H9 (cell line): ENCODE measurements at regions not wholly inside any gene's neighbourhood (a gene's known extent, or its start where the extent isn't known, plus 50 kb on each side); places are given as distances from the start of the nearest gene placed in this dataset.

Experiments
- DNase-seq: peaks from one replicate; pipeline ENCODE4 v3.0.0-alpha.2; 2017
- H2AFZ ChIP-seq: one replicate; pipeline ENCODE4 v1.6.1; 2013; ENCODE audit warnings: mild to moderate bottlenecking, low read length, control low read depth, moderate library complexity
- H2AK5ac ChIP-seq: 2 replicates; pipeline ENCODE4 v1.6.1; 2013; ENCODE audit warnings: low read length, control low read depth, mixed read lengths; ENCODE audit not compliant: insufficient read length
- H2BK120ac ChIP-seq: one replicate; pipeline ENCODE4 v1.6.1; 2013; ENCODE audit warnings: low read depth, mild to moderate bottlenecking, low read length, control low read depth, inconsistent platforms; ENCODE audit not compliant: poor library complexity, severe bottlenecking
- H2BK12ac ChIP-seq: 2 replicates; pipeline ENCODE4 v1.6.1; 2013; ENCODE audit warnings: low read length, control low read depth, mixed read lengths, low read depth; ENCODE audit not compliant: insufficient read length
- H2BK15ac ChIP-seq: 2 replicates; pipeline ENCODE4 v1.6.1; 2013; ENCODE audit warnings: low read depth, low read length, control low read depth
- H2BK20ac ChIP-seq: one replicate; pipeline ENCODE4 v1.6.1; 2013; ENCODE audit warnings: low read depth, mild to moderate bottlenecking, low read length, control low read depth, inconsistent platforms; ENCODE audit not compliant: poor library complexity, severe bottlenecking
- H2BK5ac ChIP-seq: 2 replicates; pipeline ENCODE4 v1.6.1; 2013; ENCODE audit warnings: low read length, control low read depth, mixed read lengths; ENCODE audit not compliant: insufficient read length
- H3K14ac ChIP-seq: 2 replicates; pipeline ENCODE4 v1.6.1; 2013; ENCODE audit warnings: low read length, control low read depth; ENCODE audit not compliant: insufficient read depth
- H3K18ac ChIP-seq: 2 replicates; pipeline ENCODE4 v1.6.1; 2013; ENCODE audit warnings: low read depth, mild to moderate bottlenecking, mixed read lengths, low read length, control low read depth; ENCODE audit not compliant: insufficient read length
- H3K23ac ChIP-seq: 2 replicates; pipeline ENCODE4 v1.6.1; 2013; ENCODE audit warnings: low read length, control low read depth, mixed read lengths, low read depth; ENCODE audit not compliant: insufficient read length
- H3K23me2 ChIP-seq: 2 replicates; pipeline ENCODE4 v1.6.1; 2013; ENCODE audit warnings: low read depth, mild to moderate bottlenecking, mixed read lengths, low read length, control low read depth; ENCODE audit not compliant: insufficient read length, poor library complexity, severe bottlenecking
- H3K27ac ChIP-seq: 2 replicates; pipeline ENCODE4 v1.5.1; 2013; ENCODE audit warnings: low read length, control low read depth, mixed read lengths, low read depth; ENCODE audit not compliant: insufficient read length
- H3K27me3 ChIP-seq: 2 replicates; pipeline ENCODE4 v1.6.1; 2013; ENCODE audit warnings: low read length, control low read depth, inconsistent platforms; ENCODE audit not compliant: insufficient read depth
- H3K4ac ChIP-seq: 2 replicates; pipeline ENCODE4 v1.6.1; 2013; ENCODE audit warnings: low read depth, mild to moderate bottlenecking, control low read depth, inconsistent platforms, low read length, moderate library complexity
- H3K4me1 ChIP-seq: 2 replicates; pipeline ENCODE4 v1.6.1; 2013; ENCODE audit warnings: low read length, control low read depth, inconsistent platforms; ENCODE audit not compliant: insufficient read depth
- H3K4me2 ChIP-seq: 2 replicates; pipeline ENCODE4 v1.6.1; 2013; ENCODE audit warnings: low read length, control low read depth, mixed read lengths; ENCODE audit not compliant: insufficient read length, insufficient read depth
- H3K56ac ChIP-seq: 2 replicates; pipeline ENCODE4 v1.6.1; 2013; ENCODE audit warnings: low read depth, mild to moderate bottlenecking, mixed read lengths, low read length, control low read depth; ENCODE audit not compliant: insufficient read length
- H3K79me1 ChIP-seq: 2 replicates; pipeline ENCODE4 v1.6.1; 2013; ENCODE audit warnings: low read depth, mild to moderate bottlenecking, moderate library complexity, low read length, control low read depth, inconsistent platforms; ENCODE audit not compliant: insufficient read depth, poor library complexity, severe bottlenecking
- H3K79me2 ChIP-seq: 2 replicates; pipeline ENCODE4 v1.6.1; 2013; ENCODE audit warnings: low read length, control low read depth, inconsistent platforms; ENCODE audit not compliant: insufficient read depth
- H3K9ac ChIP-seq: 2 replicates; pipeline ENCODE4 v1.6.1; 2013; ENCODE audit warnings: low read length, control low read depth, mixed read lengths; ENCODE audit not compliant: insufficient read length; ENCODE audit errors: extremely low read depth
- H3K9me3 ChIP-seq: one replicate; pipeline ENCODE4 v1.6.1; 2013; ENCODE audit warnings: low read depth, low read length, inconsistent platforms; ENCODE audit not compliant: control insufficient read depth
- H3T11ph ChIP-seq: one replicate; pipeline ENCODE4 v1.6.1; 2013; ENCODE audit warnings: mild to moderate bottlenecking, low read length, control low read depth, inconsistent platforms
- H4K20me1 ChIP-seq: one replicate; pipeline ENCODE4 v1.6.1; 2013; ENCODE audit not compliant: control insufficient read depth, insufficient read length, insufficient read depth
- H4K5ac ChIP-seq: 2 replicates; pipeline ENCODE4 v1.6.1; 2013; ENCODE audit warnings: low read depth, mild to moderate bottlenecking, mixed read lengths, low read length, control low read depth; ENCODE audit not compliant: insufficient read length
- H4K8ac ChIP-seq: replicated peaks from 2 replicates; pipeline ENCODE4 v1.6.1; 2013; ENCODE audit warnings: low read length, control low read depth, mixed read lengths, low read depth; ENCODE audit not compliant: insufficient read length
- H4K91ac ChIP-seq: 2 replicates; pipeline ENCODE4 v1.6.1; 2013; ENCODE audit warnings: low read depth, mild to moderate bottlenecking, moderate library complexity, mixed read lengths, low read length, control low read depth; ENCODE audit not compliant: insufficient read length
- H3K27ac Mint-ChIP-seq, 3 experiments: 2 replicates in 2 of 3; 3 replicates in 1 of 3; pipeline ENCODE4 v1.8.0; 2020 to 2021; ENCODE audit warnings: mixed read lengths in 3 of 3, mild to moderate bottlenecking in 1 of 3, moderate library complexity in 1 of 3
- H3K27me3 Mint-ChIP-seq: 2 replicates; pipeline ENCODE4 v1.8.0; 2021; ENCODE audit warnings: low read depth, mild to moderate bottlenecking, moderate library complexity, mixed read lengths
- H3K36me3 Mint-ChIP-seq, 3 experiments: 2 replicates in 2 of 3; 3 replicates in 1 of 3; pipeline ENCODE4 v1.8.0; 2020 to 2021; ENCODE audit warnings: low read depth in 3 of 3, mixed read lengths in 3 of 3; ENCODE audit not compliant: insufficient read depth in 1 of 3
- H3K4me1 Mint-ChIP-seq, 2 experiments: 2 replicates each; pipeline ENCODE4 v1.8.0; 2020; ENCODE audit warnings: mixed read lengths in 2 of 2
- H3K4me3 Mint-ChIP-seq, 2 experiments: 2 replicates in 1 of 2; 3 replicates in 1 of 2; pipeline ENCODE4 v1.8.0; 2020 to 2021; ENCODE audit warnings: mild to moderate bottlenecking in 2 of 2, mixed read lengths in 2 of 2, moderate library complexity in 1 of 2
- H3K9me3 Mint-ChIP-seq, 2 experiments: 2 replicates in 1 of 2; 3 replicates in 1 of 2; pipeline ENCODE4 v1.8.0; 2020; ENCODE audit warnings: mild to moderate bottlenecking in 2 of 2, mixed read lengths in 2 of 2, moderate library complexity in 1 of 2
- CTCF ChIP-seq: fragments of 200-600 bp; sonication (generic); conservative IDR thresholded peaks from 3 replicates; pipeline ENCODE4 v1.8.0; 2021; ENCODE audit warnings: antibody characterized with exemption, mild to moderate bottlenecking
- WGBS: extraction: QIAGEN DNeasy Blood & Tissue Kit; methylation state at CpG from one replicate; pipeline ENCODE4 v1.1.7; 2013; ENCODE audit warnings: missing lambda C conversion rate, low lambda C conversion rate, mixed read lengths; ENCODE audit not compliant: insufficient read length; ENCODE audit errors: extremely low coverage; 5-methylcytosine and 5-hydroxymethylcytosine counted together

- WGBS, result no CpG with 5 or more reads among the region's 3 CpGs
- Histone ChIP-seq H3K79me2 (no peaks in the 10 kb centered on the region), H3K23me2 (no peaks in the 10 kb centered on the region), H3K9me3 (no peaks in the 10 kb centered on the region), H3K4me1 (no peaks in the 10 kb centered on the region), H2AK5ac (no peak overlapping the region), H3K27ac (no peak overlapping the region), H2BK15ac (no peak overlapping the region), H3T11ph (no peak overlapping the region), H2BK20ac (no peak overlapping the region), H2BK12ac (no peak overlapping the region), H4K5ac (no peak overlapping the region), H3K56ac (no peak overlapping the region), H3K23ac (no peak overlapping the region), H3K18ac (no peak overlapping the region), H2BK120ac (no peak overlapping the region), H4K8ac (no peak overlapping the region), H3K79me1 (no peaks in the 10 kb centered on the region), H4K91ac (no peak overlapping the region), H3K4me2 (no peak overlapping the region), H2AFZ (no peak overlapping the region), H3K27me3 (no peaks in the 10 kb centered on the region), H3K9ac (no peak overlapping the region), H3K4ac (no peak overlapping the region), H2BK5ac (no peak overlapping the region), H4K20me1 (no peaks in the 10 kb centered on the region), H3K14ac (no peak overlapping the region)
- Mint-ChIP-seq H3K4me3 (no peak overlapping the region), H3K4me1 (peaks cover 5% of the 10 kb centered on the region in 2 experiments; a peak in 3 of 4 replicates), H3K27ac (no peak overlapping the region), H3K36me3 (peaks cover 0 to 14% (median 3%) of the 10 kb centered on the region in 3 experiments; a peak in 4 of 7 replicates), H3K9me3 (peaks cover 7 to 9% of the 10 kb centered on the region in 2 experiments; a peak in 4 of 5 replicates), H3K27me3 (no peaks in the 10 kb centered on the region; the same call in 1 of the 2 replicates)
- DNase-seq, result no peak
- TF ChIP-seq CTCF, result no peak
Measured at GRCh38 chr6:113092795-113093194, 745.7 kb downstream of the RFPL4B start.
